Type B pancreatic cell (in vitro differentiated cells): ENCODE measurements at regions not wholly inside any gene's neighbourhood (a gene's known extent, or its start where the extent isn't known, plus 50 kb on each side); places are given as distances from the start of the nearest gene placed in this dataset.

Experiments
- DNase-seq: peaks from one replicate; pipeline ENCODE4 v3.0.0; 2021; ENCODE audit warnings: mixed read lengths; ENCODE audit not compliant: unreplicated experiment; ENCODE audit errors: extremely low spot score
- H3K27ac Mint-ChIP-seq: 2 replicates; pipeline ENCODE4 v1.8.0; 2021; ENCODE audit warnings: mild to moderate bottlenecking, mixed read lengths
- H3K27me3 Mint-ChIP-seq: 2 replicates; pipeline ENCODE4 v1.8.0; 2021; ENCODE audit warnings: mixed read lengths
- H3K36me3 Mint-ChIP-seq: 2 replicates; pipeline ENCODE4 v1.8.0; 2021; ENCODE audit warnings: mixed read lengths
- H3K4me1 Mint-ChIP-seq: one replicate; pipeline ENCODE4 v1.8.0; 2021; ENCODE audit warnings: mixed read lengths; ENCODE audit not compliant: unreplicated experiment
- H3K4me3 Mint-ChIP-seq: 2 replicates; pipeline ENCODE4 v1.8.0; 2021; ENCODE audit warnings: mild to moderate bottlenecking, mixed read lengths
- H3K9me3 Mint-ChIP-seq: 2 replicates; pipeline ENCODE4 v1.8.0; 2021; ENCODE audit warnings: mixed read lengths
- TF ChIP-seq, protein P1 (sequence below): fragments of 200-600 bp; sonication (generic); conservative IDR thresholded peaks from 2 replicates; pipeline ENCODE4 v1.5.0; 2021; ENCODE audit warnings: antibody characterized with exemption, mild to moderate bottlenecking

- Mint-ChIP-seq H3K4me3 (no peak overlapping the region), H3K4me1 (no peaks in the 10 kb centered on the region), H3K9me3 (no peaks in the 10 kb centered on the region), H3K27ac (no peak overlapping the region), H3K36me3 (no peaks in the 10 kb centered on the region), H3K27me3 (no peaks in the 10 kb centered on the region)
- TF ChIP-seq, protein P1, sequence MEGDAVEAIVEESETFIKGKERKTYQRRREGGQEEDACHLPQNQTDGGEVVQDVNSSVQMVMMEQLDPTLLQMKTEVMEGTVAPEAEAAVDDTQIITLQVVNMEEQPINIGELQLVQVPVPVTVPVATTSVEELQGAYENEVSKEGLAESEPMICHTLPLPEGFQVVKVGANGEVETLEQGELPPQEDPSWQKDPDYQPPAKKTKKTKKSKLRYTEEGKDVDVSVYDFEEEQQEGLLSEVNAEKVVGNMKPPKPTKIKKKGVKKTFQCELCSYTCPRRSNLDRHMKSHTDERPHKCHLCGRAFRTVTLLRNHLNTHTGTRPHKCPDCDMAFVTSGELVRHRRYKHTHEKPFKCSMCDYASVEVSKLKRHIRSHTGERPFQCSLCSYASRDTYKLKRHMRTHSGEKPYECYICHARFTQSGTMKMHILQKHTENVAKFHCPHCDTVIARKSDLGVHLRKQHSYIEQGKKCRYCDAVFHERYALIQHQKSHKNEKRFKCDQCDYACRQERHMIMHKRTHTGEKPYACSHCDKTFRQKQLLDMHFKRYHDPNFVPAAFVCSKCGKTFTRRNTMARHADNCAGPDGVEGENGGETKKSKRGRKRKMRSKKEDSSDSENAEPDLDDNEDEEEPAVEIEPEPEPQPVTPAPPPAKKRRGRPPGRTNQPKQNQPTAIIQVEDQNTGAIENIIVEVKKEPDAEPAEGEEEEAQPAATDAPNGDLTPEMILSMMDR, result no peak
- no peak for DNase-seq
Observed at GRCh38 chr5:89724379-89725095, 685.0 kb downstream of the CETN3 start.

DNA sequence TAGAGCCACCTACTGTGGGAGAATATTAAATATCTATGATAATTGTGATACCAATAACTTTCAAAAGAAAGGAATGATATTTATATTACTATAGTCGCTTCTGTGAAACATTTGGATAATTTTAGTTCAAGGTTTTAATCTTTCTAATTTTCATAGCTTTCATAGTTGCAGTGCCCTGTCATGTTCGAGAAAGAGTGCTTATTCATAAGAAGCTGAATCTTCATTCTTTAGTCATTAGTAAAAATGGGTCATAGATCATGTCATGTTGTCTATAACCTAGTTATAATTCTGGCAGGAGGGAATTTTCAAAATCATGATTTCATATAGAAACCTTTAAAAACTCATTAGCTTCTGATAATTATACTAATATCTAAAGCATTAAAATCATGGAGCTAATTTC is 685.6 kb downstream of the CETN3 start:
- Mint-ChIP-seq H3K36me3 (no peaks in the 10 kb centered on the region), H3K4me3 (no peak overlapping the region), H3K27me3 (no peaks in the 10 kb centered on the region), H3K4me1 (no peaks in the 10 kb centered on the region), H3K27ac (no peak overlapping the region), H3K9me3 (no peaks in the 10 kb centered on the region)
- no peak for DNase-seq
- TF ChIP-seq, protein P1, result no peak

GRCh38 chr5:89722538-89722937 is 687.0 kb downstream of the CETN3 start:
- no peak overlapping the region for H3K4me3 Mint-ChIP-seq
- H3K36me3 Mint-ChIP-seq, result no peaks in the 10 kb centered on the region
- H3K4me1 Mint-ChIP-seq, result no peaks in the 10 kb centered on the region
- TF ChIP-seq, protein P1, result no peak
- no peaks in the 10 kb centered on the region for H3K27me3 Mint-ChIP-seq
- DNase-seq, result no peak
- H3K9me3 Mint-ChIP-seq, result no peaks in the 10 kb centered on the region
- H3K27ac Mint-ChIP-seq, result no peak overlapping the region

DNA sequence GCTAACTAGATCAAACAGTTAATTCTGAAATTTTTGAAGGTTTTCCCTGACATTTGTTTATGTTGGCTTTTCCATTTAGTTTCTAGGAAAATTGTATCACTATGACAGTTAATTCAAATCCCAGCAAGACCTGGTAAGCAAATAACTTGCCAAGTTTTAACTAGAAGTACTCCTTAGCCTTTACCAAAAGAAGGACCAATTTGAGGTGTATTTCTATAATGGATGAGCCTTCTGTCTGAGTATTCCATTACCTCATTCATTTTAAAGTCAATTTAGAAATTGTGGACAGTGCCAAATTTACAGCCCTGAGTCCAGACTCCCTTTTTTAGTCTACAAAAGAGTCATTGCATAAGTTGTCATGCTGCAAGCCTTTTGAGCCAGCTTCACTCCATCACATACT is 687.6 kb downstream of the CETN3 start:
- H3K4me3 Mint-ChIP-seq, result no peak overlapping the region
- H3K27me3 Mint-ChIP-seq, result no peaks in the 10 kb centered on the region
- H3K4me1 Mint-ChIP-seq, result no peaks in the 10 kb centered on the region
- no peaks in the 10 kb centered on the region for H3K36me3 Mint-ChIP-seq
- no peak for DNase-seq
- H3K9me3 Mint-ChIP-seq, result no peaks in the 10 kb centered on the region
- TF ChIP-seq, protein P1, result no peak
- no peak overlapping the region for H3K27ac Mint-ChIP-seq

DNA sequence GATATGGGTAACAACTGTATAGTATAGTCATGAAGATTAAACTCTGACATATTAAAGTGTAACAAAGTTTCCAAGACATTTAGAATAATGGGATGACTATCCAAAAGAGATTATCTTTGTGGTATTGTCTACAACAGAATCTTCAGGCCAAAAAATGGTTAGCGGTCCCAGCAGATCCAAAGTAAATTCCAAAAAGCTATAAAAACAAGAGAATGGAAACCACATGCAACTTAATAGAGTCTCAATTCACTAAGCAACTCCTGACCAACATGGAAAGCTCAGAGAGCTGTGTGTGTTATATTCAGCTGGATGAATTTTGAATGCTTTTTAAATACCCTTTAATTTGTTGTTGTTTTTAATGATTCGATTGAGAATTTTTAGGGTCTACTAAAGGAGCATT is 688.2 kb downstream of the CETN3 start:
- Mint-ChIP-seq H3K4me1 (no peaks in the 10 kb centered on the region), H3K27ac (no peak overlapping the region), H3K9me3 (no peaks in the 10 kb centered on the region), H3K36me3 (no peaks in the 10 kb centered on the region), H3K27me3 (no peaks in the 10 kb centered on the region), H3K4me3 (no peak overlapping the region)
- TF ChIP-seq, protein P1, result no peak
- DNase-seq, result no peak
